ENCODE measurements at regions not wholly inside any gene's neighbourhood (a gene's known extent, or its start where the extent isn't known, plus 50 kb on each side); places are given as distances from the start of the nearest gene placed in this dataset.
"Not testable (repeated sequence)": the region's sequence is repeated elsewhere in the genome, so short reads cannot be mapped to it uniquely, and the experiment has no call there.

- H3K36me3 Mint-ChIP-seq (ENCODE audit: insufficient read depth) = peaks cover 18% of the 10 kb centered on the region
- peak overlapping the region; percentile 95 to 98 for H3K27ac Mint-ChIP-seq
- H3K4me3 Mint-ChIP-seq = peak overlapping the region; percentile 89
- not testable (repeated sequence) for H3K27me3 Mint-ChIP-seq; DNase-seq; H3K9me3 Mint-ChIP-seq; ATAC-seq (replicated peaks)
- H3K4me1 Mint-ChIP-seq (ENCODE audit: low read depth in 2 of 2) = peaks cover 45 to 55% of the 10 kb centered on the region in 2 donors
Observed at GRCh38 chr5:119299242-119299614, 56.6 kb upstream of the TNFAIP8 start.

- not testable (repeated sequence) for H3K27me3 Mint-ChIP-seq, H3K9me3 Mint-ChIP-seq
- peak overlapping the region; percentile 95 to 98 for H3K27ac Mint-ChIP-seq
- peaks cover 18% of the 10 kb centered on the region for H3K36me3 Mint-ChIP-seq (ENCODE audit: insufficient read depth)
- peak; percentile 75 to 80 (median 78) for DNase-seq
- peak overlapping the region; percentile 89 for H3K4me3 Mint-ChIP-seq
- ATAC-seq (replicated peaks) = peak; percentile 67
- peaks cover 50 to 55% of the 10 kb centered on the region in 2 donors for H3K4me1 Mint-ChIP-seq (ENCODE audit: low read depth in 2 of 2)
Observed at GRCh38 chr5:119299615-119300310, 56.1 kb upstream of the TNFAIP8 start.

GRCh38 chr5:119300311-119300670 is 55.5 kb upstream of the TNFAIP8 start:
- DNase-seq = no peak
- H3K36me3 Mint-ChIP-seq (ENCODE audit: insufficient read depth) = peaks cover 18% of the 10 kb centered on the region
- ATAC-seq (replicated peaks) = no peak
- H3K9me3 Mint-ChIP-seq = no peaks in the 10 kb centered on the region
- peak overlapping the region; percentile 89 for H3K4me3 Mint-ChIP-seq
- H3K27me3 Mint-ChIP-seq = no peaks in the 10 kb centered on the region
- H3K4me1 Mint-ChIP-seq (ENCODE audit: low read depth in 2 of 2) = peaks cover 51 to 59% of the 10 kb centered on the region in 2 donors
- peak overlapping the region; percentile 95 to 98 for H3K27ac Mint-ChIP-seq

- Mint-ChIP-seq H3K27ac (peak overlapping the region; percentile 95 to 98), H3K36me3 (ENCODE audit: insufficient read depth) (peaks cover 18% of the 10 kb centered on the region), H3K27me3 (no peaks in the 10 kb centered on the region), H3K4me1 (ENCODE audit: low read depth in 2 of 2) (peaks cover 60 to 68% of the 10 kb centered on the region in 2 donors), H3K9me3 (no peaks in the 10 kb centered on the region), H3K4me3 (peak overlapping the region in 1 of 2 donors; percentile 89)
- ATAC-seq (replicated peaks) (no peak), DNase-seq (no peak)
Observed at GRCh38 chr5:119301210-119301609, 54.6 kb upstream of the TNFAIP8 start.

- ATAC-seq (replicated peaks) (no peak), DNase-seq (no peak)
- H3K4me3 Mint-ChIP-seq = peak overlapping the region in 1 of 2 donors; percentile 40
- no peaks in the 10 kb centered on the region for H3K27me3 Mint-ChIP-seq
- peaks cover 61 to 72% of the 10 kb centered on the region in 2 donors for H3K4me1 Mint-ChIP-seq (ENCODE audit: low read depth in 2 of 2)
- H3K36me3 Mint-ChIP-seq (ENCODE audit: insufficient read depth) = peaks cover 18% of the 10 kb centered on the region
- no peaks in the 10 kb centered on the region for H3K9me3 Mint-ChIP-seq
- peak overlapping the region; percentile 95 to 98 for H3K27ac Mint-ChIP-seq
Observed at GRCh38 chr5:119301906-119302305, 53.9 kb upstream of the TNFAIP8 start.

GRCh38 chr5:119302449-119302848 is 53.4 kb upstream of the TNFAIP8 start:
- no peaks in the 10 kb centered on the region for H3K9me3 Mint-ChIP-seq
- no peak for ATAC-seq (replicated peaks)
- H3K27me3 Mint-ChIP-seq = no peaks in the 10 kb centered on the region
- peaks cover 60 to 77% of the 10 kb centered on the region in 2 donors for H3K4me1 Mint-ChIP-seq (ENCODE audit: low read depth in 2 of 2)
- H3K36me3 Mint-ChIP-seq (ENCODE audit: insufficient read depth) = peaks cover 18% of the 10 kb centered on the region
- DNase-seq = no peak
- H3K27ac Mint-ChIP-seq = peak overlapping the region; percentile 95 to 98
- H3K4me3 Mint-ChIP-seq = peak overlapping the region; percentile 40 to 61

GRCh38 chr5:119302916-119303897 is 52.6 kb upstream of the TNFAIP8 start:
- peak overlapping the region; percentile 95 to 98 for H3K27ac Mint-ChIP-seq
- peaks cover 59 to 79% of the 10 kb centered on the region in 2 donors for H3K4me1 Mint-ChIP-seq (ENCODE audit: low read depth in 2 of 2)
- ATAC-seq (replicated peaks) (no peak), DNase-seq (no peak)
- no peaks in the 10 kb centered on the region for H3K9me3 Mint-ChIP-seq
- H3K4me3 Mint-ChIP-seq = peak overlapping the region; percentile 40 to 61
- peaks cover 18% of the 10 kb centered on the region for H3K36me3 Mint-ChIP-seq (ENCODE audit: insufficient read depth)
- no peaks in the 10 kb centered on the region for H3K27me3 Mint-ChIP-seq

GRCh38 chr5:119304439-119305211 is 51.2 kb upstream of the TNFAIP8 start:
- ATAC-seq (replicated peaks) (no peak), DNase-seq (no peak)
- H3K4me3 Mint-ChIP-seq = peak overlapping the region; percentile 40 to 61
- H3K27ac Mint-ChIP-seq = peak overlapping the region; percentile 95 to 98
- H3K9me3 Mint-ChIP-seq = no peaks in the 10 kb centered on the region
- peaks cover 68 to 85% of the 10 kb centered on the region in 2 donors for H3K4me1 Mint-ChIP-seq (ENCODE audit: low read depth in 2 of 2)
- H3K36me3 Mint-ChIP-seq (ENCODE audit: insufficient read depth) = peaks cover 21% of the 10 kb centered on the region
- no peaks in the 10 kb centered on the region for H3K27me3 Mint-ChIP-seq
